ENCODE measurements at regions not wholly inside any gene's neighbourhood (a gene's known extent, or its start where the extent isn't known, plus 50 kb on each side); places are given as distances from the start of the nearest gene placed in this dataset.
"Not testable (repeated sequence)": the region's sequence is repeated elsewhere in the genome, so short reads cannot be mapped to it uniquely, and the experiment has no call there.

- H3K27ac Mint-ChIP-seq; DNase-seq; ATAC-seq (replicated peaks); H3K9me3 Mint-ChIP-seq; H3K4me3 Mint-ChIP-seq; H3K27me3 Mint-ChIP-seq; H3K36me3 Mint-ChIP-seq (ENCODE audit: insufficient read depth); H3K4me1 Mint-ChIP-seq (ENCODE audit: low read depth in 2 of 2): not testable (repeated sequence)
Observed at GRCh38 chr5:162821664-162822063, 615.7 kb upstream of the CCNG1 start.

- DNase-seq (no peak), ATAC-seq (replicated peaks) (no peak)
- no peaks in the 10 kb centered on the region for H3K36me3 Mint-ChIP-seq (ENCODE audit: insufficient read depth)
- H3K4me3 Mint-ChIP-seq, result no peak overlapping the region
- H3K27ac Mint-ChIP-seq, result no peak overlapping the region
- no peaks in the 10 kb centered on the region for H3K27me3 Mint-ChIP-seq
- H3K4me1 Mint-ChIP-seq (ENCODE audit: low read depth in 2 of 2), result no peaks in the 10 kb centered on the region
- H3K9me3 Mint-ChIP-seq, result peaks cover 5 to 7% of the 10 kb centered on the region in 2 donors
Observed at GRCh38 chr5:162824360-162824759, 613.0 kb upstream of the CCNG1 start.

GRCh38 chr5:162837155-162837554 is 600.2 kb upstream of the CCNG1 start:
- H3K27ac Mint-ChIP-seq, result no peak overlapping the region
- no peaks in the 10 kb centered on the region for H3K27me3 Mint-ChIP-seq
- DNase-seq, result no peak
- H3K36me3 Mint-ChIP-seq (ENCODE audit: insufficient read depth), result no peaks in the 10 kb centered on the region
- no peak for ATAC-seq (replicated peaks)
- H3K4me3 Mint-ChIP-seq, result no peak overlapping the region
- no peaks in the 10 kb centered on the region for H3K4me1 Mint-ChIP-seq (ENCODE audit: low read depth in 2 of 2)
- H3K9me3 Mint-ChIP-seq, result peaks cover 10 to 19% of the 10 kb centered on the region in 2 donors

GRCh38 chr5:162842727-162843126 is 594.7 kb upstream of the CCNG1 start:
- H3K4me1 Mint-ChIP-seq (ENCODE audit: low read depth in 2 of 2), result no peaks in the 10 kb centered on the region
- no peak overlapping the region for H3K4me3 Mint-ChIP-seq
- no peak overlapping the region for H3K27ac Mint-ChIP-seq
- no peaks in the 10 kb centered on the region for H3K36me3 Mint-ChIP-seq (ENCODE audit: insufficient read depth)
- DNase-seq (no peak), ATAC-seq (replicated peaks) (no peak)
- peaks cover 12% of the 10 kb centered on the region in 2 donors for H3K9me3 Mint-ChIP-seq
- H3K27me3 Mint-ChIP-seq, result no peaks in the 10 kb centered on the region

GRCh38 chr5:162852134-162852533 is 585.3 kb upstream of the CCNG1 start:
- no peaks in the 10 kb centered on the region for H3K4me1 Mint-ChIP-seq (ENCODE audit: low read depth in 2 of 2)
- H3K27ac Mint-ChIP-seq, result no peak overlapping the region
- H3K27me3 Mint-ChIP-seq, result no peaks in the 10 kb centered on the region
- no peak for ATAC-seq (replicated peaks)
- DNase-seq, result no peak
- no peak overlapping the region for H3K4me3 Mint-ChIP-seq
- H3K9me3 Mint-ChIP-seq, result peaks cover 0 to 13% of the 10 kb centered on the region in 2 donors
- H3K36me3 Mint-ChIP-seq (ENCODE audit: insufficient read depth), result no peaks in the 10 kb centered on the region

GRCh38 chr5:162858770-162859169 is 578.6 kb upstream of the CCNG1 start:
- H3K27me3 Mint-ChIP-seq, result no peaks in the 10 kb centered on the region
- H3K4me1 Mint-ChIP-seq (ENCODE audit: low read depth in 2 of 2), result no peaks in the 10 kb centered on the region
- H3K4me3 Mint-ChIP-seq, result no peak overlapping the region
- H3K27ac Mint-ChIP-seq, result no peak overlapping the region
- no peak for ATAC-seq (replicated peaks)
- no peak for DNase-seq
- H3K36me3 Mint-ChIP-seq (ENCODE audit: insufficient read depth), result no peaks in the 10 kb centered on the region
- peaks cover 2 to 6% of the 10 kb centered on the region in 2 donors for H3K9me3 Mint-ChIP-seq

GRCh38 chr5:162870966-162871365 is 566.4 kb upstream of the CCNG1 start:
- no peak for DNase-seq
- Mint-ChIP-seq H3K27me3 (no peaks in the 10 kb centered on the region), H3K4me3 (no peak overlapping the region)

GRCh38 chr5:162882629-162883028 is 554.8 kb upstream of the CCNG1 start:
- Mint-ChIP-seq H3K27me3 (no peaks in the 10 kb centered on the region), H3K27ac (no peak overlapping the region)

More at GRCh38 chr5:162870966-162871365, 566.4 kb upstream of the CCNG1 start:
- peaks cover 3% of the 10 kb centered on the region for H3K36me3 Mint-ChIP-seq (ENCODE audit: insufficient read depth)
- no peak for ATAC-seq (replicated peaks)
- no peak overlapping the region for H3K27ac Mint-ChIP-seq
- H3K9me3 Mint-ChIP-seq, result peaks cover 8 to 15% of the 10 kb centered on the region in 2 donors
- H3K4me1 Mint-ChIP-seq (ENCODE audit: low read depth in 2 of 2), result no peaks in the 10 kb centered on the region

GRCh38 chr5:162886717-162887116 is 550.7 kb upstream of the CCNG1 start:
- Mint-ChIP-seq H3K27me3 (no peaks in the 10 kb centered on the region), H3K27ac (no peak overlapping the region), H3K4me3 (no peak overlapping the region), H3K9me3 (peaks cover 0 to 1% of the 10 kb centered on the region in 2 donors), H3K36me3 (ENCODE audit: insufficient read depth) (no peaks in the 10 kb centered on the region), H3K4me1 (ENCODE audit: low read depth in 2 of 2) (no peaks in the 10 kb centered on the region)
- DNase-seq (no peak), ATAC-seq (replicated peaks) (no peak)

More at GRCh38 chr5:162882629-162883028, 554.8 kb upstream of the CCNG1 start:
- H3K4me3 Mint-ChIP-seq, result no peak overlapping the region
- peaks cover 4 to 12% of the 10 kb centered on the region in 2 donors for H3K9me3 Mint-ChIP-seq
- H3K36me3 Mint-ChIP-seq (ENCODE audit: insufficient read depth), result no peaks in the 10 kb centered on the region
- H3K4me1 Mint-ChIP-seq (ENCODE audit: low read depth in 2 of 2), result no peaks in the 10 kb centered on the region
- DNase-seq (no peak), ATAC-seq (replicated peaks) (no peak)

GRCh38 chr5:162888268-162888667 is 549.1 kb upstream of the CCNG1 start:
- H3K4me3 Mint-ChIP-seq, result no peak overlapping the region
- no peak overlapping the region for H3K27ac Mint-ChIP-seq
- H3K27me3 Mint-ChIP-seq, result no peaks in the 10 kb centered on the region
- no peaks in the 10 kb centered on the region for H3K4me1 Mint-ChIP-seq (ENCODE audit: low read depth in 2 of 2)
- peaks cover 0 to 1% of the 10 kb centered on the region in 2 donors for H3K9me3 Mint-ChIP-seq
- ATAC-seq (replicated peaks), result no peak
- no peak for DNase-seq
- H3K36me3 Mint-ChIP-seq (ENCODE audit: insufficient read depth), result no peaks in the 10 kb centered on the region

- Mint-ChIP-seq H3K9me3 (peaks cover 8 to 9% of the 10 kb centered on the region in 2 donors), H3K4me1 (ENCODE audit: low read depth in 2 of 2) (no peaks in the 10 kb centered on the region), H3K36me3 (ENCODE audit: insufficient read depth) (peaks cover 3% of the 10 kb centered on the region), H3K4me3 (no peak overlapping the region), H3K27me3 (no peaks in the 10 kb centered on the region), H3K27ac (no peak overlapping the region)
- DNase-seq (no peak), ATAC-seq (replicated peaks) (no peak)
Observed at GRCh38 chr5:162911873-162912272, 525.5 kb upstream of the CCNG1 start.

- Mint-ChIP-seq H3K9me3 (peaks cover 6 to 7% of the 10 kb centered on the region in 2 donors), H3K4me3 (no peak overlapping the region), H3K27ac (no peak overlapping the region), H3K4me1 (ENCODE audit: low read depth in 2 of 2) (no peaks in the 10 kb centered on the region), H3K36me3 (ENCODE audit: insufficient read depth) (peaks cover 3% of the 10 kb centered on the region), H3K27me3 (no peaks in the 10 kb centered on the region)
- DNase-seq (no peak), ATAC-seq (replicated peaks) (no peak)
Observed at GRCh38 chr5:162916368-162916767, 521.0 kb upstream of the CCNG1 start.

GRCh38 chr5:162929104-162929503 is 508.3 kb upstream of the CCNG1 start:
- ATAC-seq (replicated peaks) (no peak), DNase-seq (no peak)
- no peaks in the 10 kb centered on the region for H3K4me1 Mint-ChIP-seq (ENCODE audit: low read depth in 2 of 2)
- no peak overlapping the region for H3K27ac Mint-ChIP-seq
- no peaks in the 10 kb centered on the region for H3K36me3 Mint-ChIP-seq (ENCODE audit: insufficient read depth)
- peaks cover under 1 to 3% of the 10 kb centered on the region in 2 donors for H3K9me3 Mint-ChIP-seq
- H3K27me3 Mint-ChIP-seq, result no peaks in the 10 kb centered on the region
- H3K4me3 Mint-ChIP-seq, result no peak overlapping the region

- H3K27ac Mint-ChIP-seq, result no peak overlapping the region
Observed at GRCh38 chr5:162931501-162931900, 505.9 kb upstream of the CCNG1 start.

GRCh38 chr5:162939991-162940390 is 497.4 kb upstream of the CCNG1 start:
- Mint-ChIP-seq H3K4me3 (no peak overlapping the region), H3K4me1 (ENCODE audit: low read depth in 2 of 2) (no peaks in the 10 kb centered on the region), H3K27ac (no peak overlapping the region), H3K36me3 (ENCODE audit: insufficient read depth) (no peaks in the 10 kb centered on the region), H3K9me3 (peaks cover 7 to 15% of the 10 kb centered on the region in 2 donors), H3K27me3 (no peaks in the 10 kb centered on the region)
- ATAC-seq (replicated peaks) (no peak), DNase-seq (no peak)

More at GRCh38 chr5:162931501-162931900, 505.9 kb upstream of the CCNG1 start:
- Mint-ChIP-seq H3K4me1 (ENCODE audit: low read depth in 2 of 2) (no peaks in the 10 kb centered on the region), H3K27me3 (no peaks in the 10 kb centered on the region), H3K4me3 (no peak overlapping the region), H3K36me3 (ENCODE audit: insufficient read depth) (no peaks in the 10 kb centered on the region), H3K9me3 (peaks cover 9 to 24% of the 10 kb centered on the region in 2 donors)
- ATAC-seq (replicated peaks) (no peak), DNase-seq (no peak)

Data from effector memory CD8-positive, alpha-beta T cell (primary cell).